HCT116 (cell line): ENCODE measurements at regions not wholly inside any gene's neighbourhood (a gene's known extent, or its start where the extent isn't known, plus 50 kb on each side); places are given as distances from the start of the nearest gene placed in this dataset.

Experiments used
- ATAC-seq: fragments of 200-7000 bp; cut with Tn5 transposase; 2 replicates; pipeline ENCODE4 v1.9.1; 2020; ENCODE audit warnings: mild to moderate bottlenecking, moderate library complexity
- BruUV-seq: library from RNA; stranded (reverse); fragments of 400-500 nt; replicated peaks from 2 replicates; lab custom pipeline; 2021; lab: Mats Ljungman, UMichigan
- CTCF ChIA-PET: fragments of 300-600 bp; sonication (Branson Sonifier 250); formaldehyde crosslinking; loops from one replicate; lab custom pipeline; 2021; ENCODE audit warnings: antibody characterized with exemption; lab: Charles Lee
- POLR2A ChIA-PET: fragments of 300-600, 350-600 bp; sonication (Branson Sonifier 250); formaldehyde crosslinking; loops from one replicate; lab custom pipeline; 2021; ENCODE audit warnings: antibody characterized with exemption; lab: Charles Lee
- RAD21 ChIA-PET, 2 experiments: fragments of 300-600 bp; sonication (Branson Sonifier 250); formaldehyde crosslinking; loops; one replicate each; lab custom pipeline; 2023; ENCODE audit warnings: low total read pairs in 2 of 2; ENCODE audit not compliant: uncharacterized antibody in 2 of 2, unreplicated experiment in 2 of 2, low non-redundant PET in 1 of 2; lab: Charles Lee
- DNase-seq: peaks from one replicate; pipeline ENCODE4 v3.0.0-alpha.2; 2010; ENCODE audit warnings: low read depth, low spot score
- H2AFZ ChIP-seq: fragments of 200-600 bp; shearing (Covaris generic), sonication (generic); 2 replicates; pipeline ENCODE4 v1.6.1; 2017; ENCODE audit warnings: low read depth, mixed run types, mixed read lengths, antibody characterized with exemption, low read length; ENCODE audit not compliant: poor library complexity, severe bottlenecking
- H3K27ac ChIP-seq: 2 replicates; pipeline ENCODE4 v1.5.1; 2012; ENCODE audit warnings: low read depth, low read length
- H3K27me3 ChIP-seq: fragments of 200-600 bp; sonication (generic); 2 replicates; pipeline ENCODE4 v1.6.1; 2016; ENCODE audit warnings: mixed run types, low read length, mixed read lengths; ENCODE audit not compliant: insufficient read depth
- H3K36me3 ChIP-seq, 2 experiments: fragments of 200-500 bp in 1 of 2; fragments of 200-600 bp in 1 of 2; sonication (Bioruptor generic) in 1 of 2; sonication (generic) in 1 of 2; 2 replicates each; pipeline versions ENCODE4 v1.5.1 to v1.6.1; 2014 to 2016; ENCODE audit warnings: low read length in 2 of 2, inconsistent platforms in 1 of 2, mixed read lengths in 1 of 2, mixed run types in 1 of 2; ENCODE audit not compliant: insufficient read depth in 2 of 2, control insufficient read depth in 1 of 2
- H3K4me1 ChIP-seq, 2 experiments: fragments of 200-600 bp in 1 of 2; sonication (generic) in 1 of 2; 2 replicates each; pipeline versions ENCODE4 v1.5.1 to v1.6.1; 2012 to 2017; ENCODE audit warnings: low read length in 2 of 2, inconsistent platforms in 1 of 2, mild to moderate bottlenecking in 1 of 2, mixed read lengths in 1 of 2, mixed run types in 1 of 2, moderate library complexity in 1 of 2; ENCODE audit not compliant: insufficient read depth in 2 of 2, control insufficient read depth in 1 of 2
- H3K4me2 ChIP-seq: fragments of 200-600 bp; sonication (generic); 2 replicates; pipeline ENCODE4 v1.6.1; 2017; ENCODE audit warnings: mixed run types, low read length, mixed read lengths
- H3K4me3 ChIP-seq, 2 experiments: fragments of 200-600 bp in 1 of 2; sonication (generic) in 1 of 2; replicated peaks in 1 of 2; 2 replicates each; pipeline ENCODE4 v1.5.1; 2011 to 2016; ENCODE audit warnings: low read length in 2 of 2, control low read depth in 1 of 2, low read depth in 1 of 2, mild to moderate bottlenecking in 1 of 2, mixed read lengths in 1 of 2, mixed run types in 1 of 2
- H3K79me2 ChIP-seq: fragments of 200-600 bp; sonication (generic); 2 replicates; pipeline ENCODE4 v1.6.1; 2017; ENCODE audit warnings: mild to moderate bottlenecking, mixed run types, low read length, moderate library complexity, mixed read lengths; ENCODE audit not compliant: insufficient read depth
- H3K9ac ChIP-seq: fragments of 200-600 bp; sonication (generic); 2 replicates; pipeline ENCODE4 v1.6.1; 2016; ENCODE audit warnings: low read length, mixed read lengths
- H3K9me2 ChIP-seq: fragments of 200-600 bp; sonication (generic), shearing (Covaris generic); 2 replicates; pipeline ENCODE4 v1.6.1; 2017; ENCODE audit warnings: mixed run types, mild to moderate bottlenecking, moderate library complexity; ENCODE audit not compliant: insufficient read depth
- H3K9me3 ChIP-seq, 2 experiments: fragments of 200-500 bp in 1 of 2; fragments of 200-600 bp in 1 of 2; sonication (Bioruptor generic) in 1 of 2; sonication (generic) in 1 of 2; 2 replicates each; pipeline ENCODE4 v1.6.1; 2014 to 2017; ENCODE audit warnings: low read length in 2 of 2, mixed read lengths in 2 of 2, inconsistent platforms in 1 of 2, low read depth in 1 of 2, mild to moderate bottlenecking in 1 of 2, mixed run types in 1 of 2, moderate library complexity in 1 of 2; ENCODE audit not compliant: control insufficient read depth in 1 of 2, insufficient read depth in 1 of 2
- H4K20me1 ChIP-seq: fragments of 200-600 bp; sonication (generic), shearing (Covaris generic); 2 replicates; pipeline ENCODE4 v1.6.1; 2017; ENCODE audit warnings: mixed run types, mild to moderate bottlenecking, moderate library complexity; ENCODE audit not compliant: insufficient read depth
- CBX3 ChIP-seq: IDR thresholded peaks from 2 replicates; pipeline ENCODE4 v1.6.1; 2012; ENCODE audit warnings: low read depth
- ELF1 ChIP-seq: IDR thresholded peaks from 2 replicates; pipeline ENCODE4 v1.6.1; 2012; ENCODE audit warnings: low read depth, borderline replicate concordance
- EZH2phosphoT487 ChIP-seq: fragments of 200-600 bp; IDR thresholded peaks from 2 replicates; pipeline ENCODE4 v1.6.1; 2018; ENCODE audit warnings: antibody characterized with exemption, borderline replicate concordance
- JUND ChIP-seq: IDR thresholded peaks from 2 replicates; pipeline ENCODE4 v1.6.1; 2012
- POLR2AphosphoS5 ChIP-seq: IDR thresholded peaks from 2 replicates; pipeline ENCODE4 v1.6.1; 2011; ENCODE audit warnings: mild to moderate bottlenecking, low read depth, low read length, moderate library complexity
- RAD21 ChIP-seq: IDR thresholded peaks from 2 replicates; pipeline ENCODE4 v1.6.1; 2012; ENCODE audit warnings: low read depth, mild to moderate bottlenecking
- YY1 ChIP-seq: IDR thresholded peaks from 2 replicates; pipeline ENCODE4 v1.6.1; 2011; ENCODE audit warnings: low read length, low read depth, moderate library complexity, mild to moderate bottlenecking; ENCODE audit not compliant: insufficient replicate concordance; ENCODE audit errors: extremely low read depth
- ZFX ChIP-seq: fragments of 450-650 bp; IDR thresholded peaks from 2 replicates; pipeline ENCODE4 v1.6.1; 2017
- intact Hi-C: fragments of 100-400 bp; cut with micrococcal nuclease; formaldehyde crosslinking; loops from 2 replicates; pipeline ENCODE4 v1.10.0; 2022
- TF ChIP-seq, protein P1 (sequence below): IDR thresholded peaks from 2 replicates; pipeline ENCODE4 v1.6.1; 2011; ENCODE audit warnings: mild to moderate bottlenecking, low read length, moderate library complexity; ENCODE audit not compliant: insufficient replicate concordance; ENCODE audit errors: extremely low read depth

DNA sequence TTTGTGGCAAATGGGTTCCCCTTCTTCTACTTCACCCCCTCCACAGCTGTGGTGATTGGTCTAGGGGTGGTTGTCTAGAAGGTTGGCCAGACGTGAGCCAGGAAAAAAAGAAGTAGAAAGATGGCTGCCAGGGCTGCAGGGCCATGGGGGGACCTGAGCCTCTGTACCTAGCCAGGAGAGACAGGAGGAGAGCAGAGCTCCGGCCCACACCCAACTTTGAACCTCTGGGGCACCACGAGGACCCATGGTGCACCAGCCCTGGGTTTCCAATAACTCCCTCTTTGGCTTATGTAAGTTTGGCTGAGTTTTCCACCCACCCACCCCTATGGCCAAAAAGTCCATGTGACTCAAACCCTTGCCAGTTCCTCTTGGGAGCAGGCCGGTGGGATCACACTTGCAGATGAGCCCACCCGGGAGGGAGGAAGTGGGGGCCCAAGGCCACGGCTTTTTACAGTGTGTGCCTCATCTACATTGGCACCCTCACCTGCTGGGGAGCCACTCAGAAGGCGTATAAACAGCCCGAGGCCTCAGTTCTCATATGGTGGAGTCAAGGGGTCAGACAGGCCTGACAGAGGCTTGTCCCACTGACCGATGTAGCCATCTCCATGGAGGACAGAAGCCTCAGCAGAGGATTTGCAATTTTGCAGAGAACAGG lies 293.1 kb upstream of the HDAC4 start:
- Histone ChIP-seq H3K9me2 (no peaks in the 10 kb centered on the region), H3K36me3 (no peaks in the 10 kb centered on the region), H2AFZ (no peak overlapping the region), H3K4me1 (no peaks in the 10 kb centered on the region), H3K27ac (no peak overlapping the region), H3K9me3 (no peaks in the 10 kb centered on the region), H3K79me2 (no peaks in the 10 kb centered on the region), H3K27me3 (peaks cover 5% of the 10 kb centered on the region; the same call in 1 of the 2 replicates), H3K9ac (no peak overlapping the region), H3K4me3 (no peak overlapping the region), H4K20me1 (no peaks in the 10 kb centered on the region), H3K4me2 (no peak overlapping the region)
- ChIA-PET RAD21 (no interaction called here), CTCF (no interaction called here), POLR2A (no interaction called here)
- TF ChIP-seq POLR2AphosphoS5 (no peak), CBX3 (no peak), JUND (no peak), YY1 (no peak), ZFX (no peak), ELF1 (no peak), RAD21 (no peak), EZH2phosphoT487 (no peak)
- TF ChIP-seq, protein P1, sequence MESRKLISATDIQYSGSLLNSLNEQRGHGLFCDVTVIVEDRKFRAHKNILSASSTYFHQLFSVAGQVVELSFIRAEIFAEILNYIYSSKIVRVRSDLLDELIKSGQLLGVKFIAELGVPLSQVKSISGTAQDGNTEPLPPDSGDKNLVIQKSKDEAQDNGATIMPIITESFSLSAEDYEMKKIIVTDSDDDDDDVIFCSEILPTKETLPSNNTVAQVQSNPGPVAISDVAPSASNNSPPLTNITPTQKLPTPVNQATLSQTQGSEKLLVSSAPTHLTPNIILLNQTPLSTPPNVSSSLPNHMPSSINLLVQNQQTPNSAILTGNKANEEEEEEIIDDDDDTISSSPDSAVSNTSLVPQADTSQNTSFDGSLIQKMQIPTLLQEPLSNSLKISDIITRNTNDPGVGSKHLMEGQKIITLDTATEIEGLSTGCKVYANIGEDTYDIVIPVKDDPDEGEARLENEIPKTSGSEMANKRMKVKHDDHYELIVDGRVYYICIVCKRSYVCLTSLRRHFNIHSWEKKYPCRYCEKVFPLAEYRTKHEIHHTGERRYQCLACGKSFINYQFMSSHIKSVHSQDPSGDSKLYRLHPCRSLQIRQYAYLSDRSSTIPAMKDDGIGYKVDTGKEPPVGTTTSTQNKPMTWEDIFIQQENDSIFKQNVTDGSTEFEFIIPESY = no peak
- ATAC-seq = no peak
- BruUV-seq = no TSS peak
- DNase-seq = no peak
- intact Hi-C loops = no loop called here
